Osteocyte (in vitro differentiated cells): ENCODE measurements at regions not wholly inside any gene's neighbourhood (a gene's known extent, or its start where the extent isn't known, plus 50 kb on each side); places are given as distances from the start of the nearest gene placed in this dataset.
"Not testable (repeated sequence)": the region's sequence is repeated elsewhere in the genome, so short reads cannot be mapped to it uniquely, and the experiment has no call there.

Experiments
- DNase-seq: peaks from one replicate; pipeline ENCODE4 v3.0.0; 2021; ENCODE audit warnings: mixed read lengths; ENCODE audit not compliant: unreplicated experiment; ENCODE audit errors: extremely low spot score
- H3K27ac Mint-ChIP-seq: one replicate; pipeline ENCODE4 v1.8.0; 2021; ENCODE audit warnings: mild to moderate bottlenecking, mixed read lengths; ENCODE audit not compliant: unreplicated experiment
- H3K27me3 Mint-ChIP-seq: one replicate; pipeline ENCODE4 v1.8.0; 2021; ENCODE audit warnings: mixed read lengths; ENCODE audit not compliant: unreplicated experiment
- H3K36me3 Mint-ChIP-seq: one replicate; pipeline ENCODE4 v1.8.0; 2021; ENCODE audit warnings: mixed read lengths; ENCODE audit not compliant: unreplicated experiment
- H3K4me1 Mint-ChIP-seq: one replicate; pipeline ENCODE4 v1.8.0; 2021; ENCODE audit warnings: mixed read lengths; ENCODE audit not compliant: unreplicated experiment
- H3K4me3 Mint-ChIP-seq: one replicate; pipeline ENCODE4 v1.8.0; 2021; ENCODE audit warnings: mild to moderate bottlenecking, moderate library complexity, mixed read lengths; ENCODE audit not compliant: unreplicated experiment
- H3K9me3 Mint-ChIP-seq: one replicate; pipeline ENCODE4 v1.8.0; 2021; ENCODE audit warnings: mixed read lengths; ENCODE audit not compliant: unreplicated experiment
- TF ChIP-seq, protein P1 (sequence below): fragments of 200-600 bp; sonication (generic); IDR thresholded peaks from 2 replicates; pipeline ENCODE4 v1.5.0; 2021; ENCODE audit warnings: antibody characterized with exemption, mild to moderate bottlenecking, moderate library complexity

DNA sequence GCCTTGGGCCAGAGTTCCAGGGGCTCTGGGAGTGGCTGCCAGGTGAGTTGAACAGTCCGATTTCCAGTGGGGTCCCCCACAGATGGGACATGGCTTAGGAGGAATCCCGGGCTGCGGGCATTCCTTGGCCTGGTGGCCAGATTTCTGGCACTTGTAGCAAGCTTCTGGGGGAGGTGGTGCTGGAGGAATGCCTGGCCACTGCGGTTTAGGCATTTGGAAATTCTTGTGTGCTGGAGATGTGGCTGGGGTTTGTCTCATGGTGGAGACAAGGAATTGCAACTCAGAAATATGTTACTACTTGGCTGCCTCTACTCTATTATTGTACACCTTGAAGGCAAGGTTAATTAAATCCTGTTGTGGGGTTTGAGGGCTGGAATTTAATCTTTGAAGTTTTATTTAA lies 779.8 kb downstream of the UQCRFS1 start:
- H3K36me3 Mint-ChIP-seq, H3K27ac Mint-ChIP-seq, H3K4me3 Mint-ChIP-seq, H3K4me1 Mint-ChIP-seq, H3K27me3 Mint-ChIP-seq: not testable (repeated sequence)
- peak; percentile 74 for DNase-seq
- H3K9me3 Mint-ChIP-seq, result peaks cover 40% of the 10 kb centered on the region

DNA sequence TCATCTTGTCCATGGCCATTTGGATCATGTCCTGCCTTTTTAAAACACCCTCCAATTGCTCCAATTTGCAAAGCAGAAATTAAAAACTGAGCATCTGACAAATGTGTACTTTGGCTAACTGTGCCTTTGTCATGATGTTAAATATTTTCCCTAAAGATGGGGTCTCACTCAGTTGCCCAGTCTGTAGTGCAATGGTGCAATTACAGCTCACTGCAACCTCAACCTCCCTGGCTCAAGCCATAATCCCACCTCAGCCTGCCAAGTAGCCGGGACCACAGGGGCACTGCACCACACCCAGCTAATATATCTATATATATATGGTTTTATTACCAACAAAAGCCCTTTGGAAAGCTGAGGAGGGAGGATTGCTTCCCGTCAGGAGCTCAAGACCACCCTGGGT lies 782.7 kb downstream of the UQCRFS1 start:
- no peak overlapping the region for H3K27ac Mint-ChIP-seq
- no peaks in the 10 kb centered on the region for H3K27me3 Mint-ChIP-seq
- TF ChIP-seq, protein P1, sequence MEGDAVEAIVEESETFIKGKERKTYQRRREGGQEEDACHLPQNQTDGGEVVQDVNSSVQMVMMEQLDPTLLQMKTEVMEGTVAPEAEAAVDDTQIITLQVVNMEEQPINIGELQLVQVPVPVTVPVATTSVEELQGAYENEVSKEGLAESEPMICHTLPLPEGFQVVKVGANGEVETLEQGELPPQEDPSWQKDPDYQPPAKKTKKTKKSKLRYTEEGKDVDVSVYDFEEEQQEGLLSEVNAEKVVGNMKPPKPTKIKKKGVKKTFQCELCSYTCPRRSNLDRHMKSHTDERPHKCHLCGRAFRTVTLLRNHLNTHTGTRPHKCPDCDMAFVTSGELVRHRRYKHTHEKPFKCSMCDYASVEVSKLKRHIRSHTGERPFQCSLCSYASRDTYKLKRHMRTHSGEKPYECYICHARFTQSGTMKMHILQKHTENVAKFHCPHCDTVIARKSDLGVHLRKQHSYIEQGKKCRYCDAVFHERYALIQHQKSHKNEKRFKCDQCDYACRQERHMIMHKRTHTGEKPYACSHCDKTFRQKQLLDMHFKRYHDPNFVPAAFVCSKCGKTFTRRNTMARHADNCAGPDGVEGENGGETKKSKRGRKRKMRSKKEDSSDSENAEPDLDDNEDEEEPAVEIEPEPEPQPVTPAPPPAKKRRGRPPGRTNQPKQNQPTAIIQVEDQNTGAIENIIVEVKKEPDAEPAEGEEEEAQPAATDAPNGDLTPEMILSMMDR, result no peak
- no peak for DNase-seq
- H3K4me3 Mint-ChIP-seq, result no peak overlapping the region
- H3K36me3 Mint-ChIP-seq, result no peaks in the 10 kb centered on the region
- H3K9me3 Mint-ChIP-seq, result peaks cover 44% of the 10 kb centered on the region
- no peaks in the 10 kb centered on the region for H3K4me1 Mint-ChIP-seq

DNA sequence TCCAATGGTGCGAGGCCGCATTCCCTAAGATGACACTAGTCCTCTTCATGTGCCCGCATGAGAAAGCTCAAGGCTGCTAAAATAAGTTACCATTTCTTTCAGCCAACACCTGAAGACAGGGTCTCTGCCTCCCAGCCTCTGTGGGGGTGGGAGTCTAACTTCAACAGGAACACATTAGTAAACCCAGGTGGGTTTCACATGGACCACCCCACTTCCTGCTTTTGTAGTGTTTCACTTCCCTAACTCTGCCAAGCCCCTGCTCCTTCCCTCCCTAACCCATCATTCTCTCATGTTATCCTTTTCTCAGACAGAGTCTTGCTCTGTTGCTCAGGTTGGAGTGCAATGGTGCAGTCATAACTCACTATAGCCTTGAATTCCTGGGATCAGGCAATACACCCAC lies 783.6 kb downstream of the UQCRFS1 start:
- Mint-ChIP-seq H3K9me3 (peaks cover 37% of the 10 kb centered on the region), H3K4me1 (no peaks in the 10 kb centered on the region), H3K27ac (no peak overlapping the region), H3K4me3 (no peak overlapping the region), H3K36me3 (no peaks in the 10 kb centered on the region), H3K27me3 (no peaks in the 10 kb centered on the region)
- TF ChIP-seq, protein P1, result no peak
- no peak for DNase-seq

DNA sequence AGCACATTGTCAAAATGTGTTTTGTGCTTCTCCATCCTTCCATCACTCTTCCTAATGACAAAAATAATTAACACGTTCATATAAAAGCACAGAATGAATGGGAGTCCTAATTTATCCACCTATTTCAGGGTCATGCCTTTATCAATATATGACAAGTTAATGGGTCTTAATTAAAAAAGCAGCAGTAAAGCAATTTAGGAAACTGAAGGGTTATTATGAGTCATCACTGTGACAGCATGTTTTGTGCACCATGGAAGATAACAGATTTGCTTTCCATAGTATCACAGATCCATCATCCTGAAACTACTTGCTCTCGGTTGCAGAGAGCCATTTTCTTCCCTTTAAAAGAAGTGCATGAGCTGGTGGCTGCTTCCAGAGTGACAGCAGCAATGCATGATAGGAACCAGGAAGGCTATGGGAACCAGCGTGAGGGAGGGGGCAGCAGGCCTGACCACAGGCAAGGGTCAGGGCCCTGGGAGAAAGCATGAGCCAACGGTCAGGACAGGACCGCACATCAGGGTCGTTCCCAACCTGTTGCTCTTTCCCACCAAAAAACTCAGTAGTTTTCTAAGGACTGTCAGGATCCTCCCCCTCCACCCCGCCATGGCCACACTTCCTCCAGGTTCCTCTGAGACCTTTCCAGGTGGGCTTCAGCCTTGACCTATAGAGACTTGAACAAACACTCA lies 784.1 kb downstream of the UQCRFS1 start:
- Mint-ChIP-seq H3K4me1 (no peaks in the 10 kb centered on the region), H3K9me3 (peaks cover 35% of the 10 kb centered on the region), H3K27ac (no peak overlapping the region), H3K27me3 (no peaks in the 10 kb centered on the region), H3K4me3 (no peak overlapping the region), H3K36me3 (no peaks in the 10 kb centered on the region)
- TF ChIP-seq, protein P1, result no peak
- DNase-seq, result peak; percentile 21

DNA sequence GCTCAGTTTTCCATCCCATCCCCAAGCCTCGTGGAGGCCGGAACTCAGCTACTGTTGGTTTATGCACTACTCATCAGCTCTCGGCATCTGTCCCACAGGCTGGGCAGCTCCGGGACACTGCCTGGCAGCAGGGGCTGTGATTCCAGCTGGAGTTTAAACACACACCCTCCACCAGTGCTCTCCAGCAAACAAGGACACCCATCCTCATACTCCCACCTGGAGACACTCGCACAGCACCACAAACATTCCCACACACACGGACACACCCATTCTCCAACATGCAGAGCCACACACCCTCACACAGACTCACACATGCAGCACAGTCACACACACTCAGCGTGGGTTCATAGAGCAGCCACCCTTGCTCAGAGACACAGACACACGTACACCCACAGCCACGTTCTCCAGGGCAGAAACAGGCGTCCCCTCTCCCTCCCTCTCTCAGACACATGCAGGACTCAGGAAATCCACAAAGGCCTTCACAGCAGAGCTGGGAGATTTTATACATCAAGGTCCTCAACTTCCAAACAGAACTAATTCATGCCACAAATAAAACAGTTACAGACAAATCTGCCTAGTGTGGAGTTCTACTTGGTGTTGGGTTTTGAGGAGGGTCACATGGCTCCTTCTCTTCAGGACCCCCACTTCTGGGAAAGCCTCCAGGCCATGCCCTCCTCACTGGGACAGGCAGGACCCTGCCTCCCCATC lies 785.4 kb downstream of the UQCRFS1 start:
- no peak for DNase-seq

More for the DNA sequence above, 785.4 kb downstream of the UQCRFS1 start:
- peaks cover 35% of the 10 kb centered on the region for H3K9me3 Mint-ChIP-seq
- no peak overlapping the region for H3K27ac Mint-ChIP-seq
- no peaks in the 10 kb centered on the region for H3K27me3 Mint-ChIP-seq
- H3K36me3 Mint-ChIP-seq, result no peaks in the 10 kb centered on the region
- TF ChIP-seq, protein P1, result no peak
- H3K4me3 Mint-ChIP-seq, result no peak overlapping the region
- no peaks in the 10 kb centered on the region for H3K4me1 Mint-ChIP-seq
